SK-N-SH (cell line): ENCODE measurements at regions not wholly inside any gene's neighbourhood (a gene's known extent, or its start where the extent isn't known, plus 50 kb on each side); places are given as distances from the start of the nearest gene placed in this dataset.
"Not testable (repeated sequence)": the region's sequence is repeated elsewhere in the genome, so short reads cannot be mapped to it uniquely, and the experiment has no call there.

Experiments used
- CTCF ChIA-PET: fragments of 300-600, 350-600 bp; formaldehyde crosslinking; extraction: SDS; loops from one replicate; lab custom pipeline; 2021; lab: Yijun Ruan, JAX
- POLR2A ChIA-PET: fragments of 350-600 bp; sonication (Branson Sonifier 250); formaldehyde crosslinking; extraction: SDS; loops from one replicate; lab custom pipeline; 2020; ENCODE audit warnings: antibody characterized with exemption, inconsistent platforms; lab: Yijun Ruan, JAX
- DNase-seq: peaks from one replicate; pipeline ENCODE4 v3.0.0; 2012
- H2AFZ ChIP-seq: fragments of 200-600 bp; sonication (generic); 2 replicates; pipeline ENCODE4 v1.8.1; 2016; ENCODE audit warnings: antibody characterized with exemption, mild to moderate bottlenecking, low read depth
- H3F3A ChIP-seq: fragments of 200-600 bp; sonication (generic); replicated peaks from 2 replicates; pipeline ENCODE3; 2016; ENCODE audit warnings: antibody characterized with exemption, mild to moderate bottlenecking; ENCODE audit not compliant: insufficient read depth
- H3K27ac ChIP-seq, 2 experiments: fragments of 200-500 bp in 1 of 2; fragments of 200-600 bp in 1 of 2; sonication (Bioruptor generic) in 1 of 2; sonication (generic), shearing (Covaris generic) in 1 of 2; 2 replicates each; pipeline versions ENCODE4 v1.5.1 to v1.6.1; 2014 to 2016; ENCODE audit warnings: low read depth in 2 of 2, inconsistent platforms in 1 of 2, low read length in 1 of 2, mild to moderate bottlenecking in 1 of 2, mixed read lengths in 1 of 2
- H3K27me3 ChIP-seq: fragments of 200-600 bp; sonication (generic), shearing (Covaris generic); 2 replicates; pipeline ENCODE4 v1.6.1; 2016; ENCODE audit warnings: mixed run types; ENCODE audit not compliant: insufficient read depth
- H3K36me3 ChIP-seq, 2 experiments: fragments of 200-500 bp in 1 of 2; fragments of 200-600 bp in 1 of 2; sonication (Bioruptor generic) in 1 of 2; sonication (generic) in 1 of 2; replicated peaks in 1 of 2; 2 replicates each; pipeline versions ENCODE3 to v1.5.1; 2014 to 2016; ENCODE audit warnings: low read length in 1 of 2, mild to moderate bottlenecking in 1 of 2; ENCODE audit not compliant: insufficient read depth in 2 of 2, control insufficient read depth in 1 of 2
- H3K4me1 ChIP-seq, 2 experiments: fragments of 200-500 bp in 1 of 2; fragments of 200-600 bp in 1 of 2; sonication (Bioruptor generic) in 1 of 2; sonication (generic), shearing (Covaris generic) in 1 of 2; 2 replicates each; pipeline versions ENCODE4 v1.5.1 to v1.6.1; 2014 to 2016; ENCODE audit warnings: low read depth in 1 of 2, low read length in 1 of 2, mixed run types in 1 of 2; ENCODE audit not compliant: insufficient read depth in 2 of 2, control insufficient read depth in 1 of 2
- H3K4me2 ChIP-seq: fragments of 200-600 bp; sonication (generic), shearing (Covaris generic); 2 replicates; pipeline ENCODE4 v1.6.1; 2017; ENCODE audit warnings: mixed run types
- H3K4me3 ChIP-seq, 2 experiments: fragments of 200-500 bp in 1 of 2; fragments of 200-600 bp in 1 of 2; sonication (Bioruptor generic) in 1 of 2; sonication (generic), shearing (Covaris generic) in 1 of 2; 2 replicates each; pipeline versions ENCODE4 v1.5.1 to v1.8.1; 2014 to 2016; ENCODE audit warnings: low read depth in 2 of 2, inconsistent platforms in 1 of 2, low read length in 1 of 2, mild to moderate bottlenecking in 1 of 2, mixed read lengths in 1 of 2, moderate library complexity in 1 of 2
- H3K79me2 ChIP-seq: fragments of 200-600 bp; sonication (generic); 2 replicates; pipeline ENCODE4 v1.8.1; 2017; ENCODE audit warnings: mild to moderate bottlenecking; ENCODE audit not compliant: insufficient read depth
- H3K9ac ChIP-seq: fragments of 200-600 bp; sonication (generic); 2 replicates; pipeline ENCODE4 v1.6.1; 2017; ENCODE audit warnings: mixed run types
- H3K9me2 ChIP-seq: fragments of 200-600 bp; sonication (generic); 2 replicates; pipeline ENCODE4 v1.6.1; 2017; ENCODE audit warnings: mixed run types
- H3K9me3 ChIP-seq: fragments of 200-600 bp; sonication (generic); 2 replicates; pipeline ENCODE4 v1.6.1; 2017; ENCODE audit warnings: mixed run types, mild to moderate bottlenecking, moderate library complexity
- H4K20me1 ChIP-seq: fragments of 200-600 bp; sonication (generic); 2 replicates; pipeline ENCODE4 v1.6.1; 2017; ENCODE audit warnings: mild to moderate bottlenecking, mixed run types; ENCODE audit not compliant: insufficient read depth
- WGBS: methylation state at CpG from one replicate; pipeline ENCODE4 v1.1.6; 2017; ENCODE audit warnings: low lambda C conversion rate; 5-methylcytosine and 5-hydroxymethylcytosine counted together

GRCh38 chr7:55743454-55743717 is 119.2 kb downstream of the SEPTIN14 start:
- H3K27me3 ChIP-seq, CTCF ChIA-PET, DNase-seq, H3K9ac ChIP-seq, H3K27ac ChIP-seq, H3K79me2 ChIP-seq, H3K4me3 ChIP-seq, H4K20me1 ChIP-seq, H3K9me3 ChIP-seq, H3K4me2 ChIP-seq, H2AFZ ChIP-seq, H3K4me1 ChIP-seq, H3K9me2 ChIP-seq, H3K36me3 ChIP-seq, H3F3A ChIP-seq, POLR2A ChIA-PET: not testable (repeated sequence)
- WGBS, result 78% methylated on average over 11 of the region's 12 CpGs

GRCh38 chr7:55742651-55743453 is 119.7 kb downstream of the SEPTIN14 start:
- 91% methylated on average over 32 of the region's 37 CpGs for WGBS
- H3K4me1 ChIP-seq, POLR2A ChIA-PET, H3K36me3 ChIP-seq, H3K4me2 ChIP-seq, H3K9me2 ChIP-seq, DNase-seq, CTCF ChIA-PET, H3K9ac ChIP-seq, H2AFZ ChIP-seq, H3F3A ChIP-seq, H3K79me2 ChIP-seq, H4K20me1 ChIP-seq, H3K9me3 ChIP-seq, H3K27me3 ChIP-seq, H3K4me3 ChIP-seq, H3K27ac ChIP-seq: not testable (repeated sequence)

GRCh38 chr7:55741721-55742631 is 120.6 kb downstream of the SEPTIN14 start:
- H4K20me1 ChIP-seq, H3K9ac ChIP-seq, H2AFZ ChIP-seq, H3K27ac ChIP-seq, CTCF ChIA-PET, H3K9me3 ChIP-seq, DNase-seq, H3K9me2 ChIP-seq, POLR2A ChIA-PET, H3K4me1 ChIP-seq, H3K27me3 ChIP-seq, H3K79me2 ChIP-seq, H3K4me2 ChIP-seq, H3F3A ChIP-seq, H3K36me3 ChIP-seq, H3K4me3 ChIP-seq: not testable (repeated sequence)
- WGBS, result 85% methylated on average over 34 of the region's 47 CpGs

- H3K9ac ChIP-seq, CTCF ChIA-PET, H3K36me3 ChIP-seq, H3K79me2 ChIP-seq, H3K4me1 ChIP-seq, H4K20me1 ChIP-seq, H3K9me2 ChIP-seq, H3K4me3 ChIP-seq, H2AFZ ChIP-seq, H3K4me2 ChIP-seq, H3F3A ChIP-seq, DNase-seq, H3K27me3 ChIP-seq, H3K27ac ChIP-seq, H3K9me3 ChIP-seq, POLR2A ChIA-PET: not testable (repeated sequence)
- 81% methylated on average over 25 of the region's 27 CpGs for WGBS
Observed at GRCh38 chr7:55740633-55741250, 121.8 kb downstream of the SEPTIN14 start.

- H3K36me3 ChIP-seq, H3K9me2 ChIP-seq, H3K79me2 ChIP-seq, H3K4me1 ChIP-seq, H3K27me3 ChIP-seq, POLR2A ChIA-PET, H2AFZ ChIP-seq, H3K4me3 ChIP-seq, CTCF ChIA-PET, H4K20me1 ChIP-seq, H3K9me3 ChIP-seq, H3K27ac ChIP-seq, H3K9ac ChIP-seq, H3K4me2 ChIP-seq, DNase-seq, H3F3A ChIP-seq: not testable (repeated sequence)
- WGBS, result 66% methylated on average over 8 of the region's 8 CpGs
Observed at GRCh38 chr7:55740053-55740452, 122.5 kb downstream of the SEPTIN14 start.

- H3K27me3 ChIP-seq, H4K20me1 ChIP-seq, H3K79me2 ChIP-seq, H2AFZ ChIP-seq, H3K27ac ChIP-seq, DNase-seq, H3K9ac ChIP-seq, H3K9me3 ChIP-seq, H3K9me2 ChIP-seq, CTCF ChIA-PET, H3K4me2 ChIP-seq, H3K4me1 ChIP-seq, H3F3A ChIP-seq, POLR2A ChIA-PET, H3K4me3 ChIP-seq, H3K36me3 ChIP-seq: not testable (repeated sequence)
- WGBS, result 62% methylated on average over 10 of the region's 11 CpGs
Observed at GRCh38 chr7:55736641-55737221, 125.8 kb downstream of the SEPTIN14 start.
